ENCODE measurements at regions not wholly inside any gene's neighbourhood (a gene's known extent, or its start where the extent isn't known, plus 50 kb on each side); places are given as distances from the start of the nearest gene placed in this dataset.

DNA sequence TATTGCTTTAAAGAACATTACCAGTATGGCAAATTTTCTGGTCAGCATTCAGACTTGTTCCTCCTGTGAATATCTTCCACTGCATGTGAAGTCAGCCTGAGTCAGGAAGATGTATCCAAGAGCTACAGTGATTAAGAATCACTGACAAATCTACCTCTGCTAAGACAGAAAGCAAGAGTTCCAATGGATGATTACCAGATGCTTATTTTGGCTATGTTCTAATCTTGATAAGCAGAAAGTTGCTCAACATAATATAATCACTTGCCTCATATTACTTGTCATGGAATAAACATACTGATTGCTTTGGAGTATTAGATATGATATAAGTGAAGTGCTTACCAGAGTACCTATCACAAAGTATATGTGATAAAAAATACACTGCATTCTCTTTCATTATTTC lies 738.1 kb downstream of the ADGRL2 start:
- no peaks in the 10 kb centered on the region for H3K36me3 ChIP-seq (ENCODE audit: low read depth)
- no peaks in the 10 kb centered on the region for H3K27me3 ChIP-seq (ENCODE audit: insufficient read depth, poor library complexity, severe bottlenecking)
- DNase-seq (ENCODE audit: low spot score) (no peak), ATAC-seq (ENCODE audit: low read depth) (0 out of 3 replicates have a peak, but pooled peaks have one; percentile 29)
- no peak overlapping the region for H3K4me3 ChIP-seq (ENCODE audit: severe bottlenecking)
- H3K4me1 ChIP-seq (ENCODE audit: insufficient read depth, poor library complexity, severe bottlenecking) = no peaks in the 10 kb centered on the region
- no peaks in the 10 kb centered on the region for H3K9me3 ChIP-seq (ENCODE audit: severe bottlenecking)
- H3K27ac ChIP-seq (ENCODE audit: poor library complexity, severe bottlenecking) = no peak overlapping the region
- TF ChIP-seq, protein P1, sequence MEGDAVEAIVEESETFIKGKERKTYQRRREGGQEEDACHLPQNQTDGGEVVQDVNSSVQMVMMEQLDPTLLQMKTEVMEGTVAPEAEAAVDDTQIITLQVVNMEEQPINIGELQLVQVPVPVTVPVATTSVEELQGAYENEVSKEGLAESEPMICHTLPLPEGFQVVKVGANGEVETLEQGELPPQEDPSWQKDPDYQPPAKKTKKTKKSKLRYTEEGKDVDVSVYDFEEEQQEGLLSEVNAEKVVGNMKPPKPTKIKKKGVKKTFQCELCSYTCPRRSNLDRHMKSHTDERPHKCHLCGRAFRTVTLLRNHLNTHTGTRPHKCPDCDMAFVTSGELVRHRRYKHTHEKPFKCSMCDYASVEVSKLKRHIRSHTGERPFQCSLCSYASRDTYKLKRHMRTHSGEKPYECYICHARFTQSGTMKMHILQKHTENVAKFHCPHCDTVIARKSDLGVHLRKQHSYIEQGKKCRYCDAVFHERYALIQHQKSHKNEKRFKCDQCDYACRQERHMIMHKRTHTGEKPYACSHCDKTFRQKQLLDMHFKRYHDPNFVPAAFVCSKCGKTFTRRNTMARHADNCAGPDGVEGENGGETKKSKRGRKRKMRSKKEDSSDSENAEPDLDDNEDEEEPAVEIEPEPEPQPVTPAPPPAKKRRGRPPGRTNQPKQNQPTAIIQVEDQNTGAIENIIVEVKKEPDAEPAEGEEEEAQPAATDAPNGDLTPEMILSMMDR (IDR thresholded peaks at IDR 0.05; ENCODE audit: poor library complexity, severe bottlenecking) = no peak

DNA sequence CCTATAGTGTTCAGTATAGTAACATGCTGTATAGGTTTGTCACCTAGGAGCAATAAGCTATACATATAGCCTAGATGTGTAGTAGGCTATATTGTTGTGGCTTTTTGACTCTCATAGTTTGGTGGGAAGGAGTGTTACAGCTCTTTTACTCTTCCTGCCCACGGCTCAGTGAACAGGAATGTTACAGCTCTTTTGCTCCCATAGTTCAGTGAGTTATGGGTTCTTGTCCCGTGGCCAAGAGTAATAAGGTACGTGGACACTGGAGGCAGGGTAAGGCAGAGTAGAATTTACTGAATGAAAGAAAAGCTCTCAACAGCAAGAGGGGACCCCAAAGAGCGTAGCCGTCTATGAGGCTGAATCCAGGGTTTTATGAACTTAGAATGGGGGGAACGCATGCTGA lies 734.3 kb downstream of the ADGRL2 start:
- no peaks in the 10 kb centered on the region for H3K27me3 ChIP-seq (ENCODE audit: insufficient read depth, poor library complexity, severe bottlenecking)
- no peak overlapping the region for H3K27ac ChIP-seq (ENCODE audit: poor library complexity, severe bottlenecking)
- no peak for DNase-seq (ENCODE audit: low spot score)
- no peak for ATAC-seq (ENCODE audit: low read depth)
- no peaks in the 10 kb centered on the region for H3K36me3 ChIP-seq (ENCODE audit: low read depth)
- H3K9me3 ChIP-seq (ENCODE audit: severe bottlenecking) = no peaks in the 10 kb centered on the region
- H3K4me3 ChIP-seq (ENCODE audit: severe bottlenecking) = no peak overlapping the region
- no peaks in the 10 kb centered on the region for H3K4me1 ChIP-seq (ENCODE audit: insufficient read depth, poor library complexity, severe bottlenecking)
- TF ChIP-seq, protein P1 (IDR thresholded peaks at IDR 0.05; ENCODE audit: poor library complexity, severe bottlenecking) = no peak

DNA sequence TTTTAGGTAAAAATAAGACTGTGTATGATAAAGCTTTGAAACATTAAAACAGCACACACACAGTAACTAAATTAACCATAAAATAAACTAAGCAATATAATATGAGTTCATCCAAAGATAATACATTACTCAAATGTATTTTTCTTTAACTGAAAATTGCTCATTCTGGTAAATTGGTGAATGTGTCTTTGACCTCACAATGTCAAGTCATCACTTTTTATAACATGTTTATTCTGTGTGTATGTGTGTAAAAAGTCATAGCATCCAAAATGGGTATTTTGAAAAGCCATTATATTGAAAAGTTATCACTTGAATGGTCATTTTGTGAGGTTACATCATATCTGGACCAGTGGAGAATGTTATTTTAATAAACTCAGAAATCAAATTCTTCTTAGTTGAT lies 724.6 kb downstream of the ADGRL2 start:
- DNase-seq (ENCODE audit: low spot score) = no peak
- Histone ChIP-seq H3K27me3 (ENCODE audit: insufficient read depth, poor library complexity, severe bottlenecking) (no peaks in the 10 kb centered on the region), H3K27ac (ENCODE audit: poor library complexity, severe bottlenecking) (no peak overlapping the region), H3K36me3 (ENCODE audit: low read depth) (no peaks in the 10 kb centered on the region), H3K4me3 (ENCODE audit: severe bottlenecking) (no peak overlapping the region), H3K9me3 (ENCODE audit: severe bottlenecking) (no peaks in the 10 kb centered on the region), H3K4me1 (ENCODE audit: insufficient read depth, poor library complexity, severe bottlenecking) (no peaks in the 10 kb centered on the region)
- TF ChIP-seq, protein P1 (IDR thresholded peaks at IDR 0.05; ENCODE audit: poor library complexity, severe bottlenecking) = no peak
- ATAC-seq (ENCODE audit: low read depth) = no peak

DNA sequence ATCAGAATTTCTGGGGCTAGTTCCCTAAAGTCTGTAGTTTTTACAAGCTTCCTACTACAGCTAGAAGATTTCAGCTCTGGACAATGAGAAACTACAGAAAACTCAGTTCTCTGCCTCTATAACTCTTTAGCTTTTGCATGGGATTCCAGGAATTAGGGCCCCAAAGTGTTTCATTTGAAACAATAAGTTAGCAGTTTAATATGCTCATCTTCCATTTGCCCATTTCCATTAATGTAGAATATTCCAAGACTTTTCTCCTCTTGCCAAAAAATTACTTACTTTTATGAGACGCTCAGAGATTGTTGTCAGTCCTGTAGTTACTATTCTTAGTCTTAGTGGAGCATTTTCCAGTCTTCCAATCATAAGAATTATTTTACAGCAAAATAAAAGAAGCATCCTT lies 719.9 kb downstream of the ADGRL2 start:
- no peaks in the 10 kb centered on the region for H3K9me3 ChIP-seq (ENCODE audit: severe bottlenecking)
- peaks cover 2% of the 10 kb centered on the region for H3K4me1 ChIP-seq (ENCODE audit: insufficient read depth, poor library complexity, severe bottlenecking)
- TF ChIP-seq, protein P1 (IDR thresholded peaks at IDR 0.05; ENCODE audit: poor library complexity, severe bottlenecking) = no peak
- DNase-seq (ENCODE audit: low spot score) (no peak), ATAC-seq (ENCODE audit: low read depth) (no peak)
- H3K4me3 ChIP-seq (ENCODE audit: severe bottlenecking) = no peak overlapping the region
- H3K36me3 ChIP-seq (ENCODE audit: low read depth) = no peaks in the 10 kb centered on the region
- no peaks in the 10 kb centered on the region for H3K27me3 ChIP-seq (ENCODE audit: insufficient read depth, poor library complexity, severe bottlenecking)
- no peak overlapping the region for H3K27ac ChIP-seq (ENCODE audit: poor library complexity, severe bottlenecking)

DNA sequence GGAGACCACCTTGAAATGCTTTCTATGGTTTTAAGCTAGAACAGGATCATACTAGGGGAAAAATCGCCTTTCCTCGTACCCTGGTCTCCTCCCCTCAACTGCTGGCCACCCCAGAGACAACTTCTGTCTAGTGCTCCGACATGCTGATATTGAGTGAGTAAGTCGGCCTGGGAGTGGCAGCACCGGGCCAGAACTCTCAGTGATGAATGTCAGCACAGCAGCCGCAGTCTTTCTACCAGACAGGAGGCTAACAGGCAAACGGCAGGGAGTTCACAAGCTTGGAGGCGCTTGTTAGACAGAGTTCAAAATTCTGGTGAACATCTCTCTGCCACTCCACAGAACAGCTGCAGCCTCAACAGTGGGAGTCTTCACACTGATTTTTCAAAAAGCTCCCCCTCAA lies 716.9 kb downstream of the ADGRL2 start:
- H3K36me3 ChIP-seq (ENCODE audit: low read depth) = no peaks in the 10 kb centered on the region
- DNase-seq (ENCODE audit: low spot score) (no peak), ATAC-seq (ENCODE audit: low read depth) (no peak)
- H3K4me3 ChIP-seq (ENCODE audit: severe bottlenecking) = no peak overlapping the region
- H3K4me1 ChIP-seq (ENCODE audit: insufficient read depth, poor library complexity, severe bottlenecking) = peaks cover 4% of the 10 kb centered on the region
- no peaks in the 10 kb centered on the region for H3K9me3 ChIP-seq (ENCODE audit: severe bottlenecking)
- no peak overlapping the region for H3K27ac ChIP-seq (ENCODE audit: poor library complexity, severe bottlenecking)
- H3K27me3 ChIP-seq (ENCODE audit: insufficient read depth, poor library complexity, severe bottlenecking) = no peaks in the 10 kb centered on the region
- TF ChIP-seq, protein P1 (IDR thresholded peaks at IDR 0.05; ENCODE audit: poor library complexity, severe bottlenecking) = no peak
